ENCODE measurements at regions not wholly inside any gene's neighbourhood (a gene's known extent, or its start where the extent isn't known, plus 50 kb on each side); places are given as distances from the start of the nearest gene placed in this dataset.

GRCh38 chr10:125533866-125534265 is 149.1 kb downstream of the TEX36 start:
- TF ChIP-seq CTCF (IDR thresholded peaks at IDR 0.05) = no peak
- no peak for TF ChIP-seq POLR2A (IDR thresholded peaks at IDR 0.05)
